ENCODE measurements at regions not wholly inside any gene's neighbourhood (a gene's known extent, or its start where the extent isn't known, plus 50 kb on each side); places are given as distances from the start of the nearest gene placed in this dataset.

DNA sequence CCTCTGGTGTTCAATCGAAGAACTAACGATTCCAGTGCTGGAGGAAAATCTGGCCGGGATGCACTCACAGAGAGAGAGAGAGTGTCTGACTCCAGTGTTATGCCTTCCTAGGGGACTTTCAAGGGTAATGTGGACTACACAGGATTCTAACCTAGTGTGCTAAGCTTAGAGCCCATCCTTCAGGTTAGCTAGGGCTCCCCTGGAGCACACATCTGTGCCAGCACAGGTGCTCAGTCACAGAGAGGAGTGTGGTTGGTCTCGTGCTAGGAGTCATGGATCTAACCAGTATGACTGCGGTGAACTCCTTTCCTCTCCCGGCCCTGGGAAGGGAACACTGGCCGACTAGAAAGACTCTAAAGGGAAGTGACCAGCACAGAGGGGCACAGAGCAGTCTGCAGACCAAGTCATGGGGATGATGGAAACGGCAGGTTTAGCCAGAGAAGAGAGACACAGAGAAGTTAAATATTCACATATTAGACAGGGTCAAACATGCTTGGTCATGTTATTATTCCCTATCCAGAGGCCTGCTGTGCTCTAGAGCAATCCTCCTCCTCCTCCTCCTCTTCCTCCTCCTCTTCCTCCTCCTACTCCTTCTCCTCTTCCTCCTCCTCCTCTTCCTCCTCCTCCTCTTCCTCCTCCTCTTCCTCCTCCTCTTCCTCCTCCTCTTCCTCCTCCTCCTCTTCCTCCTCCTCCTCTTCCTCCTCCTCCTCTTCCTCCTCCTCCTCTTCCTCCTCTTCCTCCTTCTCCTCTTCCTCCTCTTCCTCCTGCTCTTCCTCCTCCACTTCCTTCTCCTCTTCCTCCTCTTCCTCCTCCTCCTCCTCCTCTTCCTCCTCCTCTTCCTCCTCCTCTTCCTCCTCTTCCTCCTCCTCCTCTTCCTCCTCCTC is 280.3 kb downstream of the XXYLT1 start:
- no peak for DNase-seq (ENCODE audit: low read depth, low spot score)

DNA sequence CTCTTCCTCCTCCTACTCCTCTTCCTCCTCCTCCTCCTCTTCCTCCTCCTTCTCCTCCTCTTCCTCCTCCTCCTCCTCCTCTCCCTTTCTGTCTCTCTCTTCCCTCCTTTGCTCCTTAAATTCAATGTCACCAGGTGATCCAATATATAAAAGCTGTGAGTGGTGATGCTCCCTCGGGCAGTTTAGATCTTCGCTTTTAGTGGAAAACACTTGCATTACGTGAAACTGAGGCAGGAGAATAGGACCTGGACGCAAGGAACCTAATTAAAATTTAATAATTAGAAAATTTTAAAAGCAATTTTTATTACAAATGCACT is 279.7 kb downstream of the XXYLT1 start:
- DNase-seq (ENCODE audit: low read depth, low spot score), result no peak

DNA sequence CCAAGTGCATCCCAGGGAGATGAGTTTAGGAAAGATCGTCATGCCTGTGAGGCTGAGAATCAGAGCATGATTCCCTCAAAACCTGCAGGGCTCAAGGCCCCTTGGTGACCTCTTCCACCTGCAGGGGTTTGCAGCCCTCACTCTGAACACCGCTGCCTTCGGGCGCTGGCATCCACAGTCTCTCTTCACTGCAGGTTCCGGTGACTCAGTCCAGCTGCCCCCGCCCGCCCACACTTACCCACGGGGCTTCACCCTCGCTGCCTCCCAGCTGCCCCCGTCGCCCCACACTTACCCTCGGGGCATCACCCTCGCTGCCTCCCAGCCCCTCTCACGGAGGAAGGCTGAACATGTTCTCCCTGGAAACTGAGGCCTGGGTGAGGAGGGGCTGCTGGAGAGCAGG is 277.1 kb downstream of the XXYLT1 start:
- DNase-seq (ENCODE audit: low read depth, low spot score), result no peak

DNA sequence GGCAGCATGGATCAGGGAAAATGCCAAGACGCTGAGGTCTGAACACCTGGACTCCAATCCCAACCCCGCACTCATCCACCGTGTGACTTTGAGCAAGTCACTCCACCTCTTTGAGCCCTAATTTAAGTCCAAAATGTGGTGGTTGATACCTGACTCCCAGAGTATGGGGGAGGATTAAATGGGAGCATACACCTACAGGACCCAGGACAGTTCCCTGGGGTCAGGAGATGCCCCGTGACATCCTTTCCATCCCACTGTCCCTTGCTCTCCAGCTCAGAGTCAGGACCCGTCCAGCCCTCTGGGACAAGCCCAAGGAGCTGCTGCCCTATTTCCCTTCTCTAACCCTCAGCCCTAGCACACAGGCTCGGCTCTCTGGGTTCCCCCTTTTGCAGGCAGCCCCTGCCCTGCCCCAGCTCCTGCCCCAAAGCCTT is 276.4 kb downstream of the XXYLT1 start:
- no peak for DNase-seq (ENCODE audit: low read depth, low spot score)

DNA sequence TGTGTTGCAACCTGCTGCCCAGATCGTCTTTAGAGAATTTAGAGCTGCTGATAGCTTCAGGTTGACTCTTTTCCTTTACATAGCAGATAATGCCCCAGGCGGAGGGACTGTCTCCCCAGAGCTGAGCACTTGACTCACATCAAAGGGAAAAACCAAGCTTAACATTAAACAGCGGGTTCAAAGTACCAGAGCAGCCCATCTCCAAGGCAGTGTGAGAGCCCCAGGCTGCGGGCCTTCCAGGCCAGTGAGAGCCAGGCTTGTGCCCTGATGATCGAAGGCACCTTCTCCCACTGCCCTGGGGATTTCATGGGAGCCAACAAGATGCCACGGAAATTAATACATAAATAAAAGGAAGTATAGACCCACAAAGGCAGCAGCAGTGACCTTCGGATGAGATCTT is 275.6 kb downstream of the XXYLT1 start:
- no peak for DNase-seq (ENCODE audit: low read depth, low spot score)

DNA sequence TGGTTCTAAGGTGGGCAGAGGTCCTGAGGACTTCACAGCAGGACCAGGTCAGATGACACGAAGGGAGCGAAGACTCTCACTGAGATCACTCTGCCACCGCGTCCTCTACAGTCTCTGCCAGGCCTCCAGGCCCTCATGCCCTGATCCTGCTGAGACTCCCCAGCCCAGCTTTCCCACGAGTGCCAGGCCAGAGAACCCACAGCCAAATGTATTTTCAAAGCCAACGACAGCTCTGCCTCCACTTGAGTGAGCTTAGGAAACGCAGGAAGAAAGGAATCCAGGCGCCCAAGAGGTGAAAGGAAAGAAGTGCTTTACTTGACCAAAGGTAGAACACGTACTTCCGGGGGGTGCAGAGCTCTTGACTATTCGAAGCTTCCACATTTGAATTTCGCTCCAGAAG is 275.0 kb downstream of the XXYLT1 start:
- DNase-seq (ENCODE audit: low read depth, low spot score), result no peak

DNA sequence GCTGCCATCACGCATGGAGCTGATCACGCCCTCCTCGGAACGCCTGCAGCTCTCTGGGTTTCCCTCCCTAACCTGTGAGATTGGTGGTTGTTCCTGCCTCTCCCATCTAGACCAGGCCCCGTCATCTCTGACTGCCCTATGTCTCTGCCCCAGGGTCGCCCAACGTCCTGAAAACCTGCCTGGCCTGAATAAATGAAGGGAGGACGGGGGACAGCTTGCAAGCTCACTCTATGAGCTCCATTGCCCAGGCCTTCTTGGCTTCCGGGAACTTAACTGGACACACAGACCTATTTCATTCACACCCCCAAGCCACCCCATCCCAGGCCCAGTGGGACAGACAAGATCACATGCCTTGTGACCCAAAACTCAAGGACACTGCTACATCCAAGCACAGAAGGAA is 274.2 kb downstream of the XXYLT1 start:
- no peak for DNase-seq (ENCODE audit: low read depth, low spot score)

DNA sequence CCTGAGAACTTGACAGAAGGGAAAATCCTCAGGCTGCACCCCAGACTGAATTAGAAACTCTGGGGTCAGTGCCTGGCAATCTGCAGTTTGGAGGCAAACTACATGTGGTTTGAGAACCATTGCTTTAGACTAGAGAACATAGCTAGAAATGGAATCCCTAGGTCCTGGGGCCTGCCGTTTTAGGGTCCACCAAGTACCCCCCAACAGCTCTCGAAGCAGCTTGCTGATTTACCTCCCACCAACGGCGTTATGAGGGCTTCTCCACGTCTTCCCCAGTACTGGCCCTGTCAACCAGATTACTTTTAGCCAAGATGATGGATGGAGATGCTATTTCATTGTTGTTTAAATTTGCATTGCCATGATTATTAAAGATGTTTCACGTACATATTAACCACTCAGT is 272.5 kb downstream of the XXYLT1 start:
- no peak for DNase-seq (ENCODE audit: low read depth, low spot score)

DNA sequence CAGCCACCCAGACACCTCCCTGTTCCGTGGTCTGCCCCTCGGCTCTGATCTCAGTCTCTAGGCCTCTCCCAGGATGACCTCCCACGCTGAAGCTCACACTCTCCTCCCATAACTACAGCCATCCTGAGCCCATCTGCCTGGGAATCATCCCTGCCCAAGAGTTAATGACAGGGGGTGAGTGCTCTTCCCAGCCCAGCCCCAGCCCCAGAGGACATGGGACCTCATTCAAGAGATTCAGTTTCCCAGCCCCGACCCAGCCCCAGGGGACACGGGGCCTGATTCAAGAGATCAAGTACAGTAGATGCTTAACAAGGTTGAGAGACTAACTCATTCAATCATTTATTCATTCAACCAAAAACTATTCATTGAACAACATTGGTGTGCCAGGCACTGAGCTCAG is 272.0 kb downstream of the XXYLT1 start:
- DNase-seq (ENCODE audit: low read depth, low spot score), result no peak

DNA sequence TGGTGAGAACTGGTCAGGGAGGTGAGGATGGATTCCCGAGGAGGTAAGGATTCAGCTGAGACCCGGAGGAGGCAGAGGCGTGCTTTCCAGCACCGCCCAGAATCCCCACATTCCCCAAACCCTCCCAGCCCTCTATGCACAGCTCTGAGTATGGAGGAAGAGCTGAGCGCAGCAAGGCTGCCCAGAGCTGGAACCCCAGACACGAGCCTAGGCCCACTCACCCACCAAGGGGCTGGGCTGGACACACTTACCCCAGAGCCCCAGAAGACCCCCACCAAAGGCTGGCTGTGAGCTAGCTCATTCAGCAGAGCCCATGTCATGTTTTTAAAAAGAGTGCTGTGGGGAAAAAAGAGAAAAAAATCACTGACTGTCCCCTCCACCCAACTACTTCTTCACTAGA is 271.5 kb downstream of the XXYLT1 start:
- no peak for DNase-seq (ENCODE audit: low read depth, low spot score)

DNA sequence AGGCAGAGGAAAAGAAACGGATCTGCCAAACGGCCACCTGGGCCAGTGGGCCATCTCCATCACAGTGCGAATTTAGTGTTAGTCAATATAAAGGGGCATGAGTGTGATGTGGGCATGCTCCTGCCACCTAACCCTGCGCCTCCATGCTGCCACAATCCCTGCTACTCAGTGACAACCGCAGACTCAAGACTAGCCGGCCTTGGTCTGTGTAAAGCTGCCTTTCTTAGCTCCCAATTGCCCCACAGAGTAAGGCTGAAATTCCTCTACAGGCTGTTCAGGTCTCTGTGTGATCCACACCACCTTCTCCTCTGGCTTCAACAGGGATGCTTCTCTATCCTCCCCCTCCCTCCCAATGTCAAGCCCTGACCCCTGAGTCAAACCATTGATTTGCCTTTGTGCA is 269.7 kb downstream of the XXYLT1 start:
- no peak for DNase-seq (ENCODE audit: low read depth, low spot score)

DNA sequence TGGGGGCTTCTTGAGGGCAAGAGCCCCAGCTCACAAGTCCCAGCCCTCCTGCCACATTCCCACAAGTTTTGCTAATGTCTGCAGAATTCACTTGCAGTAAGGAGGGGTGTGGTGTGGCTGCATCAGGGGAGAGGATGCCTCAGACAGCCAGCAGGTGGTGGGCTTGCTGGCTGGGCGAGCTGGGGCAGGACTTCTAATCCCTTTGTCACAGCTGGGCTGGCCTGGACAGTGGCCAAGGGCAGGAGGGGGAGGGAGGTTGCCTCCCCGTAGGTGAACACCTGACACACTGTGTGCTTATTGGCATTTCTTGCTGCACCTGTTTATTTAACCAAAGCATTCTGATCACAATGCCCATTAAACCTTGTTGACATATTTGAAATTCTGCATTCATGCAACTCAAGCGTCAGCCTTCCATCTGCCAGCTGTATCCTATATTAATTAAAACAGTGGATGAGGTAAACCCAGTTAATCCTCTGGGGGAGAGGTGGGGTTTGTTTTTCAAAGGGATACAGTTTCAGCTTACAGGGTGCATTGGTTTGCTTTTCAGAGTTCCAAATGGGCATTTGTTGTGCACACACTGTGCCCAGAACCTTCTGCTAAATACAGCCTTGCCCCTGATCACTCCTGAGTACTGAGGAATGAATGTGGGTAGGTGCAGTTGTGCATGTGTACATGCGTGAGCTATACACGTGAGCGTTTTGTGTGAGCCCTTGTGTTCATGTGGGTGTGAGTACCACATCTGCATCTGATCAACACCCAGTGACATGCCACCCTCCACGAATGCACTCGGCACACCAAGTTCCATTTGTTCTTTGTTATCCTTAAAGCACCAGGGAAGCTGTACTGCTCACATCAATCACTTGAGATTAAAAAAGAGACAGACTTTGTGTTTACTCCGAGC is 268.7 kb downstream of the XXYLT1 start:
- peak; percentile 61 for DNase-seq (ENCODE audit: low read depth, low spot score)

DNA sequence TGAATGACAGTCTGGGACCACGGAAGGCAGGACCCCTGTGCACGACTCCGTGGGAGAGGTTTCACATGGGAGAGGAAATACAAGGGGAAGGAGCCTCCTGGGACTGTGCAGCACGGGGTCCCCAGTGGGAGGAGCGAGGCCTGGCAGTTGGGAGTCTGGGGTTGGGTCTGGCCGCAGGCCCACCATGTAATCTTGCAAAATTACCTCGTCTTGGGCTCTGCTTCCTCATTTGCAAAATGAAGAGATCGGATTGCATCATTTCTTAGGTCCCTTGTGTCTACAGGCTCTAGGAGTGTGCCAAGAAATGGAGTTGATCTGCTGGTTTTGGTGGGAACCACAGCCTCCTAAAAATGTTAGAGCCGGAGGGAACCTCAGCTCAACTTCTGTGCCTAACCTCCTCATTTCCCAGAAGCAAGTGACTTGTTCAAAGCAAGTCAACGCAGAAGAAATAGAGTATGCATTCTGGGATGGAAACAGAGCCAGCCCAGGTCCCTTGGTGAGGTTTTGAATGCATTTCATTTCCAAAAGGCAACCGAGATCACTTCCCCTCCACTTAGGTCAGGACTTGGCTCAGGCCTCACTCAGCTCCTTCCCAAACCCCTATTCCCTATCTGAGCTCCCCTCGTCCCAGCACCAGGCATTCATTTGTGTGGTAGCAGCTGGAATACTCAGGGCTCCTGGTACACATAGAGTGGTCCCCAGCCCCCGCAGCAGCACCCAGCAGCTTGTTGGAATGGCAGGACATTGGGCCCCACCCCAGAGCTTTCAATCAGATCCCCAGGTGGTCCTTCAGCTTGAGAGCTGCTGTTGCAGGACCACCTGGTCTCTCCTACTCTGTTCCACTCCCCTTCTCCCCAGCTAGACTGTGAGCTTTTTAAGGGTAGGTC is 267.7 kb downstream of the XXYLT1 start:
- DNase-seq (ENCODE audit: low read depth, low spot score), result no peak

DNA sequence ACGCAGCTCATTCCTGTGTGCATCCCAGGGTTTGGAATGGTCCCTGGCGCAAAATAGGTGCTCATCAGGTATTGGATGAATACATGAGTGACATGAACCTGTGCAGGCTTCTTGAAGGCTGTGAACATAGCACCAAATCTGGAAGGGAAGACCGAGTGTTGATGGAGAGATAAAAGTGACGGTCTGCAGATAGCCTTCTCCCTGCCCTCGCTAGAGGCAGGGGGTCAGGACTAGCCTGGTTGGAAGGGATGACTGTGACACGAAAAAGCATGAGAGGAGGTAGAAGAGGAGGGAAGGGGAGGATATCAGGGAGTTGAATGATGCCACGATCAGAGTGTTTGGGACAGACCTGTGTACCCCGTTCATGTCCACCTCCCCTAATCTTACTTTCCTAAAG is 267.1 kb downstream of the XXYLT1 start:
- no peak for DNase-seq (ENCODE audit: low read depth, low spot score)

DNA sequence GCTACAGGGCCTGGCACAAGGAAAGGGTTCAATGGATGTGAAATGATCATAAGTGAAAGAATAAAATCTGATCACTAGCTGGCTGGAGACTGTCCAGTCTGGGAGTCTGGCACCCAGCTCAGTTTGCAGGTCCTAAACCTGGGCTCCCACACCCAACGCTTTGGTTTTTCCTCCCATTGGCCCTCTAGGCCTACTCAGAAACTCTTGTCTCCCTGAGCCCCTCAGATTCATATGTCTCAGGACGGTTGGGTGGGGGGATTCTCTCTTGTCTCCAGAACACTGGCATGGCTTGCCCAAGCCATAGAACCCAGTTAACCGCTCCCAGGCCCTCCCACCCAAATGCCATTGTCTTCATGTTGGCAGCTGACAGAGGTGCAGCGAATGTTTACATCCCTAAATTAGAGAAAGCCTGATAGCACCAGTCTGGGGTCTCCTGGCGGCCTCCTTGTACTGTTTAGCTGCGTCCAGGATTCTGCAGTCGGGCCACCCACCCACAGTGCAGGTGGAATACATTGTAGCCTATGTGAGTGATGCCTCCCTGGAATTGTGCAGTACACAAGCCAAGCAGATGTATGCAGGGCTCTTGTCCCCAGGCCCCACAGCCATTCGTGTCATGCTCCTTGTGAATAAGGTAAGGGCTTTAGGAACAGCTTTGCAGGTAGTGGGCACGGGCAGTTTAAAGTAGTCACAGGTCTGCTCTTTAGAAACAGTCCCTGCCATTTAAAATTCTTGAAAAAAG is 266.3 kb downstream of the XXYLT1 start:
- DNase-seq (ENCODE audit: low read depth, low spot score), result no peak

DNA sequence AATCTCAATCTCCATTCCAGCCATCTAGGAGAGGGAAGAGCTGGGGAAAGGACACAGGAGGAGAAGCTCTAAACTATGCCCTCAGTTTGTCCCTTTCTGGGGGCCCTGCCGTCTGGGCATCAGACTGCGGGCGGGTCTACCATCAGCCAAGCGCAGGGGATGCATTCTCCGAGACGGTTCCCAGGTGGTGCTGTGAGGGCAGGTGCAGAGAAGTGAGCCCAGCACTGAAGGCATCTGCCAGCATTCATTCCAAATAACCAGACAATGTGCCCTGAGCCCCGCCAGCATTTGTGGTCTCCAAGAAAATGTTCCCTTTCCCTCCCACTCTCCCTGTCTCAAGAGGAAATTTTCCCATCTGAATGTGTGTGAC is 265.7 kb downstream of the XXYLT1 start:
- DNase-seq (ENCODE audit: low read depth, low spot score), result no peak

DNA sequence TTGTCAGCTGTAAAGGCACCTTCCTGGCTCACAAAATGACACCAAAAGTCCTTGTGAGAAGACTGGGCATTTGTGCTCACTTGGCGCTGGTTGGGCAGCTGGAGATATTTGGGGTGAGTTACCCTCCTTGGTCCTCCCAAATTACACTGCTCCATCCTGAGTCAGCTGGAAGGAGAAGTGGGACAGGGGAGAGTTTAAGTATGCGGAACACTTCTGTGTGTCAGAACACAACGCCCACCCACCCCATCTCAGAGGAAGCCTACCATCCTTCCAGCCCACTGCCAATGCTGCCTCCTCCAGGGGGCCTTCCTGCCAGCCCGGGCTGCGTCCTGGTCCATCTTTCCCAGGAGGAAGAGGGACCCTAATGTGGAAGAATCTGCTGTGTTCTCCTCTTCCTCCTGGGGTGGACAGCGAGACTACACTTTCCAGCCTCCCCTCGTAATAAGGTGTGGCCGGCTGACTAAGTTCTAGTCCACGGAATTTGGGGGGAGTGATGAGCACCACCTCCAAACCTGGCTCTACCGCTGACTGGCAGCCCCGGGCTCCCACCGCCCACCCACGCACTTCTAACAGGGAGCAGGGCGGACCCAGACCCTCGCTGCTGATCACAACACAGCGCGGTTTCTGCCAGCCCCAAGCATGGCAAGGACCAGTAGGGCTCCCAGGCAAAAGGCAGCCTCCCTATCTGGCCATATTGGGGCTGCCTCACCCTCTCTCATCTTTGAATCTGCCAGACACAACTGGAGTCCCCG is 265.0 kb downstream of the XXYLT1 start:
- DNase-seq (ENCODE audit: low read depth, low spot score), result no peak

DNA sequence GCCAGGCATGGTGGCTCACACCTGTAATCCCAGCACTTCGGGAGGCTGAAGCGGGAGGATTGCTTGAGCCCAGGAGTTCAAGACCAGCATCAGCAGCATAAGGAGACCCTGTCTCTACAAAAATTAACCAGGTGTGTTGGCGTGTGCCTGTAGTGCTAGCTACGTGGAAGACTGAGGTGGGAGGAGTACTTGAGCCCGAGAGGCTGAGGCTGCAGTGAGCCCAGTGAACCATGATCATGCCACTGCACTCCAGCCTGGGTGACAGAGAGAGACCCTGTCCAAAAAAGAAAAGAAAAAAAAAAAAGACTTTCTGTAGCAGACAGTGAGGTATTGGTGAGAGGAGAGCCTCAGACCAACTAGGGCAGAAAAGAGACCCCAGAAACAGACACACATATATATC is 263.8 kb downstream of the XXYLT1 start:
- DNase-seq (ENCODE audit: low read depth, low spot score), result no peak

DNA sequence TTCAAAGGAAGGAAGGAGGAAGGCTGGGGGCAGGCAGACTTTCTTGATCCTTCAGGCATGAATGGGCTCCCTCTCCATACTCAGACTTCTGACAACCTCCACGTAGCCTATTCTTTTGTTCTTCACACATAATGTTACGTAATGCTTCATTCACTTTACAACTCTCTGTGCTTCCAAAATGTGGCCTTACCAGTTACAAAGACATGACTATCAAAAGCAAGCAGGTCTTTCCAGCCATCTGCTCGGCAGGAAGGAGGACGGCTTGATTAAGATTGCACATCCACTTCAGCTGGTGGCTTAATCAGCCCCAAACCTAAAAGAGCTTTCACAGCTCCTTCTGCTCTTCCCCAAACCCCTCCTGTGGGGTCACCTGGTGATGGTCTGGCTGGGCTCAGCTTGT is 263.2 kb downstream of the XXYLT1 start:
- no peak for DNase-seq (ENCODE audit: low read depth, low spot score)

DNA sequence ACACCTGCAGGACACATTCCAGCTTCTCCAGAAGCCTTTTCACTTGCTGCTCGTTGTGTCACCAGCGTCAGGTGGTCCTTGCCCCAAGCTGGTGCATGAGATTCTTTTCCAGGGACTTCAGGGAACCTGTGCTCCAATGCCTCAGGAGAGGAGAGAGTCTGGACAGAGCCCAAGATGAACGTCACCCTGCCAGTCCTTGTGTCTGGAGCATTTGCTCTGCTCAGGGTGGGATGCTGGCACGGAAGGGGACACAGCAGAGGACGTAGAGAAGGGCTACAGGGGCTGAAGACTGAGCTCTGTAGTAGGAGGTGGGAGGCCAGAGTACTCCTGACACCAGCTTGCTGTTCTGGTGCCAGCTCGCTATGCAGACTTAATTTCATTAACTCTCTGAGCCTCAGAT is 262.1 kb downstream of the XXYLT1 start:
- DNase-seq (ENCODE audit: low read depth, low spot score), result no peak

DNA sequence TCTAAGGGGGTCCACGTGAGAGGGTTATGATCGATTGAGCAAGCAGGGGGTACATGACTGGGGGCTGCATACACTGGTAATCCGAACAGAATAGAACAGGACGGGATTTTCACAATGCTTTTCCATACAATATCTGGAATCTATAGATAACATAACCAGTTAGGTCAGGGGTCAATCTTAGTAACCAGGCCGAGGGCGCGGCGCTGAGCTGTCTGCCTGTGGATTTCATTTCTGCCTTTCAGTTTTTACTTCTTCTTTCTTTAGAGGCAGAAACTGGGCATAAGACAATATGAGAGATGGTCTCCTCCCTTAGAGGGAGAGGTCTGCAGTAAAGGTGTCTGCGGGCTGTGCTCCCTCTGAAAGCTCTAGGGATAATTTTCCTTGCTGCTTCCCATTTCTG is 261.3 kb downstream of the XXYLT1 start:
- DNase-seq (ENCODE audit: low read depth, low spot score), result no peak

Data from astrocyte of the hippocampus (primary cell).